ENCODE measurements at regions not wholly inside any gene's neighbourhood (a gene's known extent, or its start where the extent isn't known, plus 50 kb on each side); places are given as distances from the start of the nearest gene placed in this dataset.

GRCh38 chr2:100767810-100768806, 51.8 kb upstream of the NPAS2 start:
- DNase-seq = no peak

All from NCI-H69 (cell line).